Activated effector memory CD4-positive, alpha-beta T cell treated with anti-CD3 and anti-CD28 coated beads, Interleukin-2, amount 50 U/mL, for 16 hours (primary cell): ENCODE measurements at regions not wholly inside any gene's neighbourhood (a gene's known extent, or its start where the extent isn't known, plus 50 kb on each side); places are given as distances from the start of the nearest gene placed in this dataset.

Source experiments
- DNase-seq: peaks from one replicate; pipeline ENCODE4 v3.0.0-alpha.2; 2020

GRCh38 chr16:48932216-48932855 lies 322.4 kb upstream of the N4BP1 start:
- DNase-seq: no peak

DNA sequence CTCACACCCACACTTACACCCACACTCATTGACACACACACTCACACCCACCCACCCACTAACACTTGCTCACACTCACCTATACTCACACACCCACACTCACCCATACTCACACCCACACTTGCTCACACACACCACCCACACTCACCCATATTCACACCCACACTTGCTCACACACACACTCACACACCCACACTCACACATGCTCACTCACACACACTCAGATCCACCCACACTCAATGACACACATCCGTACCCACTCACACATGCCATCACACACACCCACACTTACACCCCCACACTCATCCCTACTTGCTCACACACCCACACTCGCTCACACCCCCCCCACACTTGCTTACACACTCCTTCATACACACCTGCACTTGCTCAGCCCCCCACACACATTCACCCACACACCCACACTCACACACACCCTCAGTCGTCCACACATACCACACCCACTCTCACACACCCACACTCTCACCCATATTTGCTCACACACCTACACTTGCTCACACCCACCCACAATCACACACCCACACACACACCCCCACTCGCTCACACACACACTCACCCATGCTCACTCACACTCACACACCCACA lies 321.1 kb upstream of the N4BP1 start:
- no peak for DNase-seq

DNA sequence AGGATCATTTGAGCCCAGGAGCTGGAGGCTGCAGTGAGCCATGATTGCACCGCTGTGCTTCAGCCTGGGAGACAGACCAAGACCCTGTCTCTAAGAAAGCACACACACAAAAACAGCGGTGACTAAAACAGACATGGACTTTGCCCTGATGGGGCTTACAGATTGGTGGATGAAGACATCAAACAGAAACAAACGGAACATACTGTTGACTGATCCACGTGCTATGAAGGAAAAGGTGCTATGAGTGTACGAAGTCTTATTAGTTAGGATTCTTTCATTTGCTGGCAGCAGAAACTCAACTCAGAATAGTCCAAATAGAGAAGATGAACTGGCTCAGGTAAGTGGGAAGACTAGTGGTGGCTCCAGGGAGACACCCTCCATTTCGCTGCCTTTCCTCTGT lies 309.8 kb upstream of the N4BP1 start:
- no peak for DNase-seq

GRCh38 chr16:48918520-48919258 lies 308.7 kb upstream of the N4BP1 start:
- DNase-seq: no peak

- no peak for DNase-seq
Observed at GRCh38 chr16:48916566-48916965, 306.6 kb upstream of the N4BP1 start.

DNA sequence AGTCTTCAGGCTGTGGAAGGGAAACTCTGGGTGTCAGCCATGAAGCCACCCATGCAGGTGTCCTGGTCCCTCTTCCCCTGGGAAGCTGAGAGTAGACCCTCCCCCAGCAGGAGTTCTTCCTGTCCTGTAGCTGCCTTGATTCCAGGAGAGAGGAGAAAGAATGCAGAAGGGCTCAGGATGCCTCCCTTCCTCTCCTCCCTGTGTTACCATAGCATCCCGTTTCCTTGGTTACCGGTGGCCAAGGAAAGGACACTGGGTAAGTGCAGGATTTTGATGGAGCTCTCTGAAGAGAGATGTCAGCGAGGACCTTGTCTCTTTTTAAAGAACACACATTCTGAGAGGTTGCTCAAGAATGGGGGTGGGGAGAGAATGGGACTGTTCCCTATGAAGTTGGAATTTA lies 304.1 kb upstream of the N4BP1 start:
- no peak for DNase-seq

DNA sequence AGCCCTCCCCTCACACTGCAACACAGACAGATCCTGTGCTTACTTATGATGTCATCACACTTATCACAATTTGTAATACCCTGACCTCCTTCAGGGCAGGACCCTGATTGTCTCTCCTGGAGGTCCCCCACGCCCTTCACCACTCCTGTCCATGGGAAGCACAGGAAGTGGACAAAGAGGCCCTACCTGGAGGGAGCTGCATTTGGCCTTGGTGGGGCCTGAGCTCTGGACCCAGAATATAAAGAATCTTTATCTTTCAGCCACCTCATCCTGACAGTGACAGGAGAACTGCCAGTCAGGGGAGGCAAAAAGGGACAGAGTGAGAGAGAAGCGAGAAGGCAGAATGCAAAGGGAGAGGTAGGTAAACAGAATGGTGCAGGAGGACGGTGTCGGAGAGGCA lies 303.4 kb upstream of the N4BP1 start:
- no peak for DNase-seq

- no peak for DNase-seq
Observed at GRCh38 chr16:48912360-48912759, 302.4 kb upstream of the N4BP1 start.

DNA sequence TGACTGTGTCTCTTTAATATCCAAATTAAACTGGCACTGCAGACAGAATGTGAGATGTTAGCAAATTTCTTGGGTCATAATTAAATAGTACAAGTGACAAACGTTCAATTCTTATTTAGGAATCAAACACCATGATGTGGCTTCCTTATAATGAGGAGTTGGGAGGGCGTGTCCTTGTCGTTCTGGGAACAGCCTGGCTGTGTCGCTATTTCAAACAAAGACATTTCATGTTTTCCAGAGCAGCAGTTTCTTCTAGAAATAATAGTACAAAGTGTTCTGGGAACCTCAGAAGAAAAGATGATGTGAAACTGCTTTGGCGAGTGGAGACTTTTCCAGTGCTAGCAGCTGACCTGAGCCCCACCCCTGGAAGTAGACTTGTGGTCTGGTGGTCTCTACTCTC lies 301.7 kb upstream of the N4BP1 start:
- no peak for DNase-seq

DNA sequence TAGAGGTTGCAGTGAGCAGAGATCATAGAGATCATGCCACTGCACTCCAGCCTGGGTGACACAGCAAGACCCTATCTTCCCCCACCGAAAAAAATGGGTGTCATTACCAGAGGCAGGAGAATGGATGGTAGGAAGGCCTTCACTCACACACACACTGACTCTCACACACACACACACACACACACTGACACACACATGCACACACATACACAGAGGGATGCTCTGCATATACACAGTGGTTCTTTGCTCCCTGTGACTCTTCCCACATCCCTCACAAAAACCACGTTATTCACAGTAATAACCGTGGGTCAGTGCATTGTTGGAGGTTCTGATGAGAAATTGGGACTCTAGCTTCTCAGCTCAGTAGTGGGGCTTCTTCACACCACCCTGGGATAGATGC lies 300.2 kb upstream of the N4BP1 start:
- DNase-seq: no peak

DNA sequence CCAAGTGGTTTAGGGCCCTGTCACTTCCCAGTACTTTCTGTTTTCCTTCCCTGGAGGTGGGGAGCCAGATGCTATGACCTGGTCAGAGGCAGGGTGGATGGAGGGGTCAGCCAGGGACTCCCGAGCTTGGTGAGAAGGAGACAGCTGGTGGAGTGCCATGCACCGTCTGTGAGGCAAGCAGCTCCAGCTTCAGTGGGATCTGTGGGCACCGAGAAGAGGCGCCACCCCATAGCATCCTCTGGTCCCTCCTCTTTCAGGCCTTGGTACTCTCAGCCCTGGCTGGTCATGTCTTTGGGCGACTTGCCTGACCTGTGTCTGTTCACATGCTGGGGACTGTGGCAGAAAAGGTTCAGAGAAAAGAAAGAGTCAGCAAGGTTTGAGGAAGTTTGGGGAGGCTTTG lies 299.3 kb upstream of the N4BP1 start:
- no peak for DNase-seq

DNA sequence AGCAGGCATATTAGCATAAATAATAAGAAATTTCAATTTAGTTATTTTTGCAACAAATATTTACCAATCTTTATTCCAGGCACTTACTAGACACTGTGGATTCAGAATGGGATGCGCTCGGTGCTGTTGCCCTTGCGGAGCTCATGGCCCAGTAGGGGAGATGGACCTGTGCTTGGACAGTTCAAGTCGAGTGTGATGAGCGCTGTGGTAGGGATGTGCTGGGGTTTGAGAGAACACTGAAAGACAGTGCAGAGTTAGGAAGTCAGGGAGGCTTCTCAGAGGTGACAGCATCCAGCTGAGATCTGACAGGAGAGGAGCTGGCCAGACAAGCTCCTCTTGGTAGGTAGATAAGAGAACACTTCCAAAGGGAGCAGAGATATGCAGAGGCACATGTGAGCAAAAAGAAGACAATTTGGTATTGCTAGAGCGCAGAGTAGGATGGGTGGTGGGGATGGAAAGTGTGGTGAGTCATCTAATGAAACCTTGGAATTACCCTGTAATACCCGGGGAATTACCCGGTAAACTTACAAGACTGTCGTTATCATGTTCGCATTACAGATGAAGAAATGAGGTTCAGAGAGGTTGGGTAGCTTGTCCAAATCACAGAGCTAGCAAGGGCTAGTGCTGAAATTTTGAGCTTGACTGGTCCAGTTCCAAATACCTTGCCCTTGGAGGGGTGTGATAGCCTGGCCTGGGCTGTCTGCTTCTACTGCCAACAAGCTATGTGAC lies 298.1 kb upstream of the N4BP1 start:
- DNase-seq: no peak

DNA sequence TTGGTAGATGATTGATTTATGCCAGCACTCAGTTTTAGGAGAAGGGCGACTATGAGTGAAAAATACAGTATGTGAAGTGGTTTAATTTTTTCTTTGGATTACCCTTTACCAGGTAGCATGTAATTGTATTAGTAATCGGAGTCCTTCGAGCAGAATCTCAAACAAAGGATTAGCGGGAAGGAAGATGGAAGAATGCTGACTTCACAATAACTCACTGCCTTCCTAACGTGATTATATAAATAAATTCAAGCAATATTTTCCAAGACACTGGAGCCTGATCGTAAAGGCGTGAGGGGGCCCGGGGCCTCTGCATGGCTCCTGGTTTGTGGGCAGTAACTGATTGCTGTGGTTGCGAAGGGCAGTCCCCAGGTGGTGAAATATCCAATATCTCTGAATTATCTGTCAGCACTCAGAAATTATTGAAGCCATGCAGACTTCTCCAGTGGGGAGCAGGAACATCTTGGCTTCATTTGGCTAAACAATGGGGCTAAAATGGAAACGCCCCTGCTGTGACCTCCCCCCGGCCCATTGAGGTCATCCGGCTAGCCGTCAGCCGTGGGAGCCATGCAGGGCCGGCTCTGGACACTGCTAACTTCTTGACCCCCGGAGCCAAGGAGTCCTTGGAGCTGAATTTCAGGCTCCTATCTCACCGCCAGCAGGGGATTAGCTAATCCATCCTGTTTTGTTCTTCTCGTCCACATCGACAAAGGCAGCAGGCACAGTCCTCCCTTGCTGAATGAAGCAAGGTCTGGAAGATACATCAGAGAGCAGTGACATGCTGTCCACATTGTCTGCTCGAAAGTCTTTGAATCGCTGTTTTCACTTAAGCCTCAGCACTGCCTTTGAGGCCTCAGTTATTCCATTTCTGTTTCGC lies 295.9 kb upstream of the N4BP1 start:
- no peak for DNase-seq

GRCh38 chr16:48904333-48904732 lies 294.4 kb upstream of the N4BP1 start:
- DNase-seq: no peak

DNA sequence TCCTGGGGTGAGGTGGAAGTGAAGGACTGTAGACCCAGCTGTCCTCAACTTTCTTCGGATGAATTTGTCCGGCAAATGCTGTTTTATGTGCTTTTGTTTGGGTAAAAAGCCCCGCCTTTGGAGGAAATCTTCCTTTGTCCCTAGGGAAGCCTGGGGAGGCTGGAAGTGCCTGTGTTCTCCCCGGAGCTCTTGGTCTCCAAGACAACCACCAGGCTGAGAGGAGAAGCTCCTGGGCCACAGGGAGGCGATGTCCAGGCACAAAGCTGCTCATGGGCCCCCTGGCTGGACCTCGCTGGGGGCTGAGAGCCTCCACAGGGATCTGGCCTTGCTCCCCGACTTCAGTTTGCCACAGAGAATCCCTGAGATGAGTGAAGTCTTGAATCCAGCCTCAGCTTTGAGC lies 293.1 kb upstream of the N4BP1 start:
- no peak for DNase-seq

DNA sequence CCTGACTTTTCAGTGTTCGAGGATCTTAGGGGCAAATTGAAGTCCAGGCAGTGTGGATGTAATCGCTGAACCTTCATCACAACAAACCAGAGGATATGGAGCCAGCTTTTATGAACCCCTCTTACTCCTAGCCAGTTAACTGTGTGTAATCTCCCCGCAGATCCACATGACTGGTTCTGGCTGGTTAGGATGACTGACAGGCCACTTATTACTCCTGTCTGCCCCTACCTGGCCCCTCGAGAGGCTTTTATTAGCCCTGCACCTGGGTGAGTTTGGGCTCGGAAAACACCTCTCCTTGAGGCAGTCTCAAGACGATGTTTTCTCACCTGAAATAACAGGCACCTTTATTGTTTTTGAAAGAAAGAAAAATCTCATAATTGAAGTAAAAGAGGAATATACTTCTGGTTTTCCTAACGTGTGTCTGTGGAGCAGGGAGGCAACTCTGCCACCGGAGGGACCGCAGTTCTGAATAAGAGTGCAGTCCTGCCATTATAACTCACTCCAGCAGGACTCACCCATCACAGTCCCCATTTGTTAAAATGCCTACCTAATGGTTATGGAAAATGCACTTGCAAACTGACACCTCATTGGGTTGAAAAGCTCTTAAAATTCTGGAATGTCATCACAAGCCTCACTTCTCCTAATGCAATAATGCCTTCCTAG lies 291.9 kb upstream of the N4BP1 start:
- no peak for DNase-seq

GRCh38 chr16:48899500-48899899 lies 289.5 kb upstream of the N4BP1 start:
- no peak for DNase-seq

DNA sequence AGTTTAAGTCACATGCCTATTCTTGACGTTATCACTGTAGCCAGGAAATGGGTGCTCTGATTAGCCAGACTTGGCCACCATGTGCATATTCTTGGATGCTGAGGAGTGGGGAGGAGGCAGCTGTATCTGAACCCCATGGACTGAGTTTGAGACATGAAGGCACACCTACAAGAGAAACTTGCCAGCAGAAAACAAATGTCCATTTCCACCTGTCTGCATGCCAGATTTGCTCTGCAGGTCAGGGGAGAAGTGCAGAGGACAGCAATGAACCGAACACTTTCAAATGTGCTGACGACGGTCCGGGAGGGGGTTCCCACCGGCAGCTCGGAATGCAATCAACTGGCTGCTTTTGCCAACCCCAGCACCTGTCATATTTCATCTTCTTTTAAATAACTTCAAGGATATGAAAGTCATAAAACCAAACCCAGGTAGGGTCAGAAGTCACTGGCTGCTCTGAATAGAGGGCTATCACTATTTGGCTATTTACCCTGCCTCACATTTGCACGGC lies 287.8 kb upstream of the N4BP1 start:
- no peak for DNase-seq

- DNase-seq: no peak
Observed at GRCh38 chr16:48895142-48895541, 285.2 kb upstream of the N4BP1 start.

GRCh38 chr16:48892893-48893292 lies 282.9 kb upstream of the N4BP1 start:
- DNase-seq: no peak

GRCh38 chr16:48887646-48888210 lies 277.7 kb upstream of the N4BP1 start:
- DNase-seq: no peak

GRCh38 chr16:48885471-48885870 lies 275.5 kb upstream of the N4BP1 start:
- DNase-seq: no peak
